ENCODE measurements at regions not wholly inside any gene's neighbourhood (a gene's known extent, or its start where the extent isn't known, plus 50 kb on each side); places are given as distances from the start of the nearest gene placed in this dataset.

- Mint-ChIP-seq H3K4me1 (peaks cover 10% of the 10 kb centered on the region), H3K36me3 (ENCODE audit: low read depth) (no peaks in the 10 kb centered on the region), H3K27ac (peak overlapping the region; percentile 44), H3K27me3 (ENCODE audit: insufficient read depth) (peaks cover 11% of the 10 kb centered on the region), H3K9me3 (no peaks in the 10 kb centered on the region), H3K4me3 (no peak overlapping the region)
- Histone ChIP-seq H3K27ac (ENCODE audit: low read depth, low read length) (no peak overlapping the region), H3K27me3 (ENCODE audit: control insufficient read depth, insufficient read depth, low read length, poor library complexity, severe bottlenecking) (no peaks in the 10 kb centered on the region), H3K9me3 (ENCODE audit: control insufficient read depth, low read length) (no peaks in the 10 kb centered on the region), H3K4me1 (ENCODE audit: control insufficient read depth, insufficient read depth, low read length) (no peaks in the 10 kb centered on the region), H3K4me3 (ENCODE audit: low read length) (no peak overlapping the region), H3K9ac (ENCODE audit: extremely low read depth, low read length, poor library complexity, severe bottlenecking) (no peak overlapping the region), H3K36me3 (ENCODE audit: control insufficient read depth, insufficient read depth, low read length) (no peaks in the 10 kb centered on the region)
- 93 to 100% methylated on average over 3 to 4 of the region's 4 CpGs for WGBS, 2 experiments (ENCODE audit: insufficient coverage in 1 of 2, insufficient read length in 1 of 2)
- DNase-seq, result no peak
- TF ChIP-seq CTCF (conservative IDR thresholded peaks at IDR 0.05), result no peak
Measured at GRCh38 chr11:116244889-116245288, 527.9 kb downstream of the BUD13 start.

GRCh38 chr11:116244439-116244838 lies 528.3 kb downstream of the BUD13 start:
- WGBS, 2 experiments (ENCODE audit: insufficient coverage in 1 of 2, insufficient read length in 1 of 2), result 84% methylated on average over 8 of the region's 8 CpGs
- no peak overlapping the region for H3K9ac ChIP-seq (ENCODE audit: extremely low read depth, low read length, poor library complexity, severe bottlenecking)
- peaks cover 14% of the 10 kb centered on the region for H3K27me3 Mint-ChIP-seq (ENCODE audit: insufficient read depth)
- no peak overlapping the region for H3K4me3 Mint-ChIP-seq
- no peak overlapping the region for H3K4me3 ChIP-seq (ENCODE audit: low read length)
- H3K9me3 Mint-ChIP-seq, result no peaks in the 10 kb centered on the region
- no peak for DNase-seq
- no peaks in the 10 kb centered on the region for H3K36me3 Mint-ChIP-seq (ENCODE audit: low read depth)
- H3K27me3 ChIP-seq (ENCODE audit: control insufficient read depth, insufficient read depth, low read length, poor library complexity, severe bottlenecking), result no peaks in the 10 kb centered on the region
- H3K9me3 ChIP-seq (ENCODE audit: control insufficient read depth, low read length), result no peaks in the 10 kb centered on the region
- no peaks in the 10 kb centered on the region for H3K36me3 ChIP-seq (ENCODE audit: control insufficient read depth, insufficient read depth, low read length)
- peaks cover 10% of the 10 kb centered on the region for H3K4me1 Mint-ChIP-seq
- H3K27ac Mint-ChIP-seq, result peak overlapping the region; percentile 44
- TF ChIP-seq CTCF (conservative IDR thresholded peaks at IDR 0.05), result no peak
- no peak overlapping the region for H3K27ac ChIP-seq (ENCODE audit: low read depth, low read length)
- H3K4me1 ChIP-seq (ENCODE audit: control insufficient read depth, insufficient read depth, low read length), result no peaks in the 10 kb centered on the region

GRCh38 chr11:116243991-116244390 lies 528.8 kb downstream of the BUD13 start:
- no peak overlapping the region for H3K27ac ChIP-seq (ENCODE audit: low read depth, low read length)
- Mint-ChIP-seq H3K36me3 (ENCODE audit: low read depth) (no peaks in the 10 kb centered on the region), H3K4me3 (no peak overlapping the region)

More at GRCh38 chr11:116243991-116244390, 528.8 kb downstream of the BUD13 start:
- Histone ChIP-seq H3K27me3 (ENCODE audit: control insufficient read depth, insufficient read depth, low read length, poor library complexity, severe bottlenecking) (no peaks in the 10 kb centered on the region), H3K4me3 (ENCODE audit: low read length) (no peak overlapping the region), H3K36me3 (ENCODE audit: control insufficient read depth, insufficient read depth, low read length) (no peaks in the 10 kb centered on the region), H3K9ac (ENCODE audit: extremely low read depth, low read length, poor library complexity, severe bottlenecking) (no peak overlapping the region), H3K4me1 (ENCODE audit: control insufficient read depth, insufficient read depth, low read length) (no peaks in the 10 kb centered on the region), H3K9me3 (ENCODE audit: control insufficient read depth, low read length) (no peaks in the 10 kb centered on the region)
- no peak overlapping the region for H3K27ac Mint-ChIP-seq
- DNase-seq, result peak; percentile 61
- WGBS, 2 experiments (ENCODE audit: insufficient coverage in 1 of 2, insufficient read length in 1 of 2), result 47% methylated on average over 5 of the region's 5 CpGs; no CpG with 5 or more reads in 1 of the 2 experiments
- peaks cover 10% of the 10 kb centered on the region for H3K4me1 Mint-ChIP-seq
- no peaks in the 10 kb centered on the region for H3K9me3 Mint-ChIP-seq
- peaks cover 18% of the 10 kb centered on the region for H3K27me3 Mint-ChIP-seq (ENCODE audit: insufficient read depth)
- TF ChIP-seq CTCF (conservative IDR thresholded peaks at IDR 0.05), result no peak

Measured in endodermal cell (in vitro differentiated cells).